ENCODE measurements at regions not wholly inside any gene's neighbourhood (a gene's known extent, or its start where the extent isn't known, plus 50 kb on each side); places are given as distances from the start of the nearest gene placed in this dataset.

- DNase-seq (ENCODE audit: low spot score), result no peak
- intact Hi-C loops (cut with DNase I), result no loop called here
These were observed 922.2 kb downstream of the TUSC7 start for GRCh38 chr3:117631781-117632180.

GRCh38 chr3:117632191-117632590, 922.6 kb downstream of the TUSC7 start:
- DNase-seq (ENCODE audit: low spot score), result no peak
- intact Hi-C loops (cut with DNase I), result no loop called here

GRCh38 chr3:117633207-117633606, 923.6 kb downstream of the TUSC7 start:
- intact Hi-C loops (cut with DNase I), result no loop called here
- no peak for DNase-seq (ENCODE audit: low spot score)

GRCh38 chr3:117637666-117638065, 928.1 kb downstream of the TUSC7 start:
- intact Hi-C loops (cut with DNase I), result no loop called here
- DNase-seq (ENCODE audit: low spot score), result no peak

- no peak for DNase-seq (ENCODE audit: low spot score)
- intact Hi-C loops (cut with DNase I), result no loop called here
These were observed 934.6 kb downstream of the TUSC7 start for GRCh38 chr3:117644203-117644602.

GRCh38 chr3:117645561-117646242, 936.1 kb downstream of the TUSC7 start:
- DNase-seq (ENCODE audit: low spot score), result no peak

GRCh38 chr3:117647435-117647834, 937.9 kb downstream of the TUSC7 start:
- DNase-seq (ENCODE audit: low spot score), result no peak
- intact Hi-C loops (cut with DNase I), result no loop called here

More at GRCh38 chr3:117645561-117646242, 936.1 kb downstream of the TUSC7 start:
- intact Hi-C loops (cut with DNase I), result no loop called here

- DNase-seq (ENCODE audit: low spot score), result no peak
- intact Hi-C loops (cut with DNase I), result no loop called here
These were observed 941.7 kb downstream of the TUSC7 start for GRCh38 chr3:117651246-117651645.

GRCh38 chr3:117656391-117656790, 946.8 kb downstream of the TUSC7 start:
- DNase-seq (ENCODE audit: low spot score), result no peak
- intact Hi-C loops (cut with DNase I), result no loop called here

GRCh38 chr3:117657278-117657677, 947.7 kb downstream of the TUSC7 start:
- no peak for DNase-seq (ENCODE audit: low spot score)
- intact Hi-C loops (cut with DNase I), result no loop called here

GRCh38 chr3:117660941-117661817, 951.6 kb downstream of the TUSC7 start:
- no peak for DNase-seq (ENCODE audit: low spot score)
- intact Hi-C loops (cut with DNase I), result no loop called here

GRCh38 chr3:117661818-117662095, 952.2 kb downstream of the TUSC7 start:
- intact Hi-C loops (cut with DNase I), result no loop called here
- no peak for DNase-seq (ENCODE audit: low spot score)

GRCh38 chr3:117665296-117665695, 955.7 kb downstream of the TUSC7 start:
- intact Hi-C loops (cut with DNase I), result no loop called here
- no peak for DNase-seq (ENCODE audit: low spot score)

- DNase-seq (ENCODE audit: low spot score), result no peak
- intact Hi-C loops (cut with DNase I), result no loop called here
These were observed 956.7 kb downstream of the TUSC7 start for GRCh38 chr3:117666325-117666724.

- DNase-seq (ENCODE audit: low spot score), result no peak
- intact Hi-C loops (cut with DNase I), result no loop called here
These were observed 957.2 kb downstream of the TUSC7 start for GRCh38 chr3:117666812-117667211.

- intact Hi-C loops (cut with DNase I), result no loop called here
- no peak for DNase-seq (ENCODE audit: low spot score)
These were observed 960.2 kb downstream of the TUSC7 start for GRCh38 chr3:117669774-117670173.

GRCh38 chr3:117671722-117672318, 962.2 kb downstream of the TUSC7 start:
- intact Hi-C loops (cut with DNase I), result no loop called here
- no peak for DNase-seq (ENCODE audit: low spot score)

GRCh38 chr3:117674321-117674720, 964.7 kb downstream of the TUSC7 start:
- DNase-seq (ENCODE audit: low spot score), result no peak
- intact Hi-C loops (cut with DNase I), result no loop called here

GRCh38 chr3:117681619-117682018, 972.0 kb downstream of the TUSC7 start:
- intact Hi-C loops (cut with DNase I), result no loop called here
- DNase-seq (ENCODE audit: low spot score), result no peak

GRCh38 chr3:117687096-117687495, 977.5 kb downstream of the TUSC7 start:
- no peak for DNase-seq (ENCODE audit: low spot score)
- intact Hi-C loops (cut with DNase I), result no loop called here

- no peak for DNase-seq (ENCODE audit: low spot score)
- intact Hi-C loops (cut with DNase I), result no loop called here
These were observed 979.0 kb downstream of the TUSC7 start for GRCh38 chr3:117688583-117688982.

Measured in cardiac septum (tissue), 1 donor.